Testis (tissue), 2 donors: ENCODE measurements at regions not wholly inside any gene's neighbourhood (a gene's known extent, or its start where the extent isn't known, plus 50 kb on each side); places are given as distances from the start of the nearest gene placed in this dataset.

Source experiments
- CTCF ChIP-seq, 3 experiments: fragments of 450-650 bp in 2 of 3; fragments of 200-600 bp in 1 of 3; sonication (generic) in 1 of 3; IDR thresholded peaks; one replicate each; pipeline ENCODE4 v1.5.1; 2016 to 2019; ENCODE audit warnings: antibody characterized with exemption in 3 of 3, mild to moderate bottlenecking in 2 of 3, moderate library complexity in 1 of 3
- POLR2A ChIP-seq: fragments of 450-650 bp; IDR thresholded peaks from one replicate; pipeline ENCODE4 v1.6.1; 2017; ENCODE audit warnings: antibody characterized with exemption, mild to moderate bottlenecking, moderate library complexity

DNA sequence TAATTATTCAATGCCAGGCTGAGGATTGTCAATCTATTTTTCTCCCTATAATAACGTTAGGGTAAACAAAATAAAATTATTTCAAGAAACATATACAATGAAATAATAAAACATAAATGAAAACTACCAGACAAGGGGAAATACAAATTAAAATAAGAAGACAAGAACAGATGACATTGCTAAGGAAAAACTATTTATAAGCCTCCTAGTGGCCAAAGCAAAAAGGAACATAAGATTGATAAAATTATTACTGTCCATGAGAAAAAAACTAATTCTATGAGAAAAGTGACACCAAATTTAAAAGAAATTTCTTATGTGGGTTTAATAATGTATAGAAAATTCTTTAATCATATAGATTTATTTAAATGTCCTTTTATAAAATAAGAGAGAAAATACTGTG is 294.7 kb downstream of the TTC6 start:
- TF ChIP-seq CTCF (IDR thresholded peaks at IDR 0.05) = peak in 2 of 3 experiments; percentile 2 to 48
- no peak for TF ChIP-seq POLR2A
